ENCODE measurements at regions not wholly inside any gene's neighbourhood (a gene's known extent, or its start where the extent isn't known, plus 50 kb on each side); places are given as distances from the start of the nearest gene placed in this dataset.

DNA sequence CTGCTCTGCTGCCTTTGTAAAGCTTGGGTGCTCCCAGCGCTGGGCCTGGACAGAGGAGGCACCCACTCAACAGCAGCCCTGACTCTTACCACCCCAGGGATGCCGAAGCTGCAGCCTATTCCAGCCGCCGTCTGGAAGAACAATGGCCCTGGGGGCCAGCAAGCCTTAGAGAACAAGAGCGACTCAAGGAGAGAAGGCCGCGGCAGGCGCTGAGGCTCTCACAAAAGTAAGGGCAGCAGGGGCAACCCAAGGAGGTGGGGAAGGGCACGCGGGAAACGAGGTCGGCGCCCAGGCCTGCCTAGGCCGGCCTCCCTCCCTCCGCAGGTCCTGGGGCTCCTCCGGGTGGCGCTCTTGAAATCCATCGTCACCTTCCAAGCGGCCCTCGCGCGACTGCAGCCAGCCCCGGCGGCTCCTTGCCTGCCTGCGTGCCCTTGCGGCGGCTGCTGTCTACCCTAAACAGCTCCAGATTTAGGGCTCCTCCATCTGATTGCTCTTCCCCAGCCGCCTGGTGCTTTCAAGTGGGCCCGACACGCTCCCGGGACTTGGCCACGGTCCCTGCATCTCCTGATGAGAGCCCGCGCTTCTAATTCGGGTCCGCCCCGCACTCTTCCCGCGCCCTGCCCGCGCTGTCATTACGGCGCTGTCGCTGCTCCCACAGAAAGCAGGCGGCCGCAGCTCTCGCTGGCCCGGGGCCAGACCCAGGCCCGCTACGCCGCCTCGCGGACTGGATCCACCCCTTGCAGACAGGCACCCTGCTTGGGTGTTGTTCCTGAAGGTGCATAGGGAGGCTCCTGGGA, 213.3 kb downstream of the SEMA6A start:
- no peak for DNase-seq

- no peak for DNase-seq
These were observed 214.4 kb downstream of the SEMA6A start for GRCh38 chr5:116360008-116360853.

DNA sequence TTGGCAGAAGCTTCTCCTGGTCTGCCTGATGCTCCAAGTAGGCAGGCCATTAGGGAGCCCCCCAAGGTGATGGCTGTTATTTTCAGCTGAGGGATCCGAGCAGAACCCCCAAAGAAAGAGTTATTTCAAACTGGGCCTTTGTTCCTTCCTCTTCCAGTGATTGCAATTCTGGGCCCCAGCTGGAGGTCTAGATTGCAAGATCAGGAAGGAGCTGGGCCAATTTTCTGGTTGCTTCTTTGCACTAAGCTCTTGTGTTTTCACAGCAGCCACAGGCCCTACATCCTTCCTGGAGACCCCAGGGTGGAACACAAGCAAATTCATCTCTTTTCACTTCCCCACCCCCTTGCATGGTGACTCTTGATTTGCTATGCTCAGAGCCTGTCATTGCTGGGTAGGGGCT, 215.0 kb downstream of the SEMA6A start:
- DNase-seq = no peak

DNA sequence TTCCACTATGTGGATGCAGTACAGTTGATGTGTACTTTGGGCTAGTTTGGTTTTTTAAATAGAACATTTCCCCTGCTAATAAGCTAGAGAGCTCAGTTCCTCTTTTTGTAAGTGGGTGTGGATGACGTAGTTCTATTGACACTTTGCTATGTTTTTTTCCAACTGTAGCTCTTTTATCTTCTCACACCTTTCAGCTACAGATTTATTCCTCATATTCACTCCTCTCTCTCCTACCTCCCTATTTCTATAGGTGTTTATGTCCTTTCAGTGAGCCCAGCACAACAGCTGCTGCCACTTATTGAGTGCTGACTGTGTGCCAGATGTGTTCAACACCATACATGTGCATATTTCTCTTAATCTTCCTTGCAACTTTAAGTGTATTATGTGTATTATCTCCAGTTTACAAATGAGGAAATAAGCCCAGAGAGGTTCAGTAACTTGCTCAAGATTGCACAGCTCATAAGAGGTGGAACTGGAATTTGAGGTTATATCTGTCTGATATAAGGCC, 215.7 kb downstream of the SEMA6A start:
- no peak for DNase-seq

DNA sequence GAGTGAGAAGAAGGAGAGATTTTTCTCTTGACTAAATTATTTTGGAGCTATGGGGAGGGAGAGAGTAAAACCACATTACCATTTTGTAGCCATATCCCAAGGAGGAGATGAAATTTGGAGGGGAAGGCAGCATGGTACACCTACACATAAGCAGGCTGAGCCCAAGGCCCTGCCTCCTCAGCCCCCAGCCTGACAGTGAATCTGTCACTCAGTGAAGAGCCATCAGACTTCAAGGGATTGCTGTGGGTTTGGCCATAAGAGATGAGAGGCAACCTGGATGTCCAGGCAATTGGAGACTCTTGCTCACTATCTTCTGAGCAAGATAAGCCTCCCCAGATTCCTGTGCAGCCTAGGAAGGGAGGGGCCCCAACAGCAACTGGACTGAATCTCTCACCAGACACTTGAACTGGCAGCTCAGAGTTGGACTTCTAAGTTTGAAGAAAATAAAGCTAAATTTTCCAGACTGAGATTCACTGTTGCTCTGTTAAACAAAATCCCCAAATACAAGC, 216.6 kb downstream of the SEMA6A start:
- DNase-seq = no peak

- no peak for DNase-seq
These were observed 218.6 kb downstream of the SEMA6A start for GRCh38 chr5:116355819-116356601.

DNA sequence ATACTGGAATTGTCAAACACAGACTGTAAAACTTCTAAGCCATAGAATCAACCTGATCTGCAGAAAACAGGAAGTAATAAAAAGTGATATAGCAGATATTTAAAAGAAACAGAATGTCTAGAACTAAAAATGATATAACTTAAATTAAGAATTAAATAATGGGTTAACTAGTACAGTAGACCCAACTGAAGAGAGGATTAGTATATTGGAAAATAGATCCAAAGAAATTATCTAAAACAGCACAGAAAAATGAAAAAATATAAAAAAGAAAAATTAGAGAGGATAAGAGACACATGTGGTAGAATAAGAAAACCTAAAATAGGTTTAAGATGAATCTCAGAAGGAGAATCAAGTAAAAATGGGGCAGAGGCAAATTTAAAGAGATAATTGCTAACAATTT, 219.9 kb downstream of the SEMA6A start:
- no peak for DNase-seq

- DNase-seq = no peak
These were observed 227.0 kb downstream of the SEMA6A start for GRCh38 chr5:116347657-116348056.

DNA sequence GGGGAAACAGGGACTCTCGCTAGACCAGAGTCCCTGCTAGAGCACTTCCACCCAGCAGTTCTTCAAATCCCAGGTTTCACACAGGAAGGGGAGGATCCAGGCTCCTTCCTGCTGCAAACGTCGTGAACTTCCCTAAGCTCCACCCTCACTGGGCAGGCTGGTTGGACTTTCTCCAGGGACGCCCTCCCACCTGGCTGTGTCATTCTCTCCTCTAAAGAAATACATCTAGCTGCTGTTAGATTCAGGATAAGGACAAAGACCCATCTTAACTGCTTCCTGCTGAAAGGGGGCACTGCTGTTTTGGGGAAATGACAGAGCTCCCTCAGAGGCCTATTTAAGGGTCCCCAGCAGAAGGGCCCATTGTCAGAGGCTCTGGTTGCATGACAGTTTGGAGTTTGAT, 230.7 kb downstream of the SEMA6A start:
- no peak for DNase-seq

All from NCI-H2081 treated with DMSO at 0.1 percent for 48 hours (cell line).